SJCRH30 (cell line): ENCODE measurements at regions not wholly inside any gene's neighbourhood (a gene's known extent, or its start where the extent isn't known, plus 50 kb on each side); places are given as distances from the start of the nearest gene placed in this dataset.
A peak's percentile ranks its signal among the peaks of the same experiment; 100 is the strongest.

Experiments
- DNase-seq, 2 experiments: peaks; one replicate each; pipeline ENCODE4 v3.0.0-alpha.2; 2015 to 2020
- H3K27ac ChIP-seq: fragments of 250-450 bp; sonication (Bioruptor Pico); 2 replicates; pipeline ENCODE4 v1.5.1; 2020; ENCODE audit warnings: mild to moderate bottlenecking, moderate library complexity
- H3K27me3 ChIP-seq: fragments of 250-450 bp; sonication (Bioruptor Pico); 2 replicates; pipeline ENCODE4 v1.5.1; 2020; ENCODE audit warnings: mild to moderate bottlenecking, moderate library complexity
- H3K36me3 ChIP-seq: fragments of 250-450 bp; sonication (Bioruptor Pico); 2 replicates; pipeline ENCODE4 v1.5.1; 2020; ENCODE audit warnings: mild to moderate bottlenecking, moderate library complexity
- H3K4me1 ChIP-seq: fragments of 250-450 bp; sonication (Bioruptor Pico); 2 replicates; pipeline ENCODE4 v1.5.1; 2020; ENCODE audit warnings: mild to moderate bottlenecking, moderate library complexity
- H3K4me3 ChIP-seq: fragments of 250-450 bp; sonication (Bioruptor Pico); 2 replicates; pipeline ENCODE4 v1.5.1; 2020; ENCODE audit warnings: mild to moderate bottlenecking, moderate library complexity
- H3K9me3 ChIP-seq: fragments of 250-450 bp; sonication (Bioruptor Pico); replicated peaks from 2 replicates; pipeline ENCODE4 v1.5.1; 2020; ENCODE audit warnings: mild to moderate bottlenecking, moderate library complexity

DNA sequence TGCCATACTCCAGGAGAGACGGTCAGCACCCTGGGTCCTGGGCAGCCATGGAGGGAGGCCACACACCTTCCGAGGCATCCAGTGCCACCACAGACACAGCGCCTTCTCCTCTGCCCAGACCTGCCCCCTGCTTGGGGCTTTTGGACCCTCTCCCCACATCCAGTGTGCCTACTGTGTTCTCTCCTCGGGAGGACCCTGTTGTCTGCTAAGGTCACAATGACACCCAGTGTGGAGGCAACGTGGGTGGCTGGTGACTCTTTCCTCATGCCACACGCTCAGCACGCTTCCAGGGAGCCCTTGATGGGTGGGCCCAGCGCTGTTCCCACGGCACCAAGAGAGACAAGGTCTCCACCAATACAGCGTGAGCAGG is 251.9 kb downstream of the EIPR1 start:
- H3K4me1 ChIP-seq, result peaks cover 43% of the 10 kb centered on the region
- no peaks in the 10 kb centered on the region for H3K36me3 ChIP-seq
- DNase-seq, result peak; percentile 62 to 75
- H3K9me3 ChIP-seq, result no peaks in the 10 kb centered on the region
- H3K4me3 ChIP-seq, result peak overlapping the region; percentile 52
- peak overlapping the region; percentile 92 for H3K27ac ChIP-seq
- H3K27me3 ChIP-seq, result no peaks in the 10 kb centered on the region

DNA sequence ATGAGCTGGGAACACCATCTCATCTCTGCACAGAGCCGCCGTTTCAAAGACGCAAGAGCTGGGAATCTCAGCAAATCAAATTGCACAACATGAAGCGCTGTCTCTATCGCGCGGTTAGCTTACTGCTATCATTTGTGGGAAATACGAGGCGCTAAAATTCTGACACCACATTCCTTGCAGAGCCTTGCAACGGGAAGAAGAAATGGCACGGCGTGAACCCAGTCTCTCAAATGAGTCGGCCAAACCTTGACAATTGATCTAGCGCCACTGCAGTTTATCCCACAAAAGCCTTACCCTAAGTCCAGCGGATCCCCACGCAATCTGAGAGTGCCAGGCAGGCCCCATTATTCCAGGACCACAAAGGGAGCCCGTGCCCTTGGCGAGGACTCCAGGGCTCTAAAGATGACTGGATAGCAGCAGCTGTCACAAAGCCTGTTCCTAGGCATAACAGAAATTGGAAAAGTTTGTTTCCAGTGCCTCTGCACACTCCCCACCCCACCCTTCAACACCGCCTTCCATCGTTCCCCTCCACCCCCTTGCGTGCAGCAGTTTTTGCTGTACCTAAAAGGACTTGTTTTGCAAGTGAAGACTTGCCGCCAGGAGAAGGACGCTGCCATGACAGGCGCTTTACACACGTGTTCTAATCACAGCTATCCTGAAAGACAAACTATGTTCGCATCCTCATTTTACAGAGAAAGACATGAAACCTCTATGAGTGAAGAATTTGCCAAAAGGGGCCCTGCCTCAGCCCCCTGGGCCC is 252.4 kb downstream of the EIPR1 start:
- Histone ChIP-seq H3K9me3 (no peaks in the 10 kb centered on the region), H3K36me3 (no peaks in the 10 kb centered on the region), H3K27me3 (no peaks in the 10 kb centered on the region), H3K27ac (peak overlapping the region; percentile 92), H3K4me1 (peaks cover 38% of the 10 kb centered on the region), H3K4me3 (peak overlapping the region; percentile 52)
- peak; percentile 91 to 96 for DNase-seq

GRCh38 chr2:3122525-3122924 is 255.1 kb downstream of the EIPR1 start:
- no peaks in the 10 kb centered on the region for H3K36me3 ChIP-seq
- no peak overlapping the region for H3K27ac ChIP-seq
- no peak for DNase-seq
- peaks cover 16% of the 10 kb centered on the region for H3K4me1 ChIP-seq
- no peaks in the 10 kb centered on the region for H3K27me3 ChIP-seq
- H3K9me3 ChIP-seq, result no peaks in the 10 kb centered on the region
- no peak overlapping the region for H3K4me3 ChIP-seq

DNA sequence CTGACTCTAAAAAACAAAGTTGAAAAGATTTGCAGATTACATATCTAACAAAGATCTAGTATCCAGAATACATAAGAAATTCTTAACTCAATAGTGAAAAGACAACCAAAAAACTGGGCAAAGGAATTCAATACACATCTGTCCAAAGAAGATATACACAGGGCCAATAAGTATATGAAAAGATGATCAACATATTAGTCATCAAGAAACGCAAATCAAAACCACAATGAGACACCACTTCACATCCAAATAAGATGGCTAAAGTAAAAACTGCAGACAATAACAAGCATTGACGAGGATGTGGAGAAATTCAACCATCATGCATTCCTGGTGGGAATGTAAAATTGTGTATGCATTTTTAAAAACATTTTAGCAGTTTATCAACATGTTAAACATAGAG is 256.0 kb downstream of the EIPR1 start:
- H3K4me3 ChIP-seq, result no peak overlapping the region
- no peaks in the 10 kb centered on the region for H3K27me3 ChIP-seq
- no peak for DNase-seq
- peaks cover 12% of the 10 kb centered on the region for H3K4me1 ChIP-seq
- no peaks in the 10 kb centered on the region for H3K9me3 ChIP-seq
- no peak overlapping the region for H3K27ac ChIP-seq
- H3K36me3 ChIP-seq, result no peaks in the 10 kb centered on the region

- Histone ChIP-seq H3K36me3 (no peaks in the 10 kb centered on the region), H3K4me3 (no peak overlapping the region), H3K27ac (no peak overlapping the region), H3K4me1 (peaks cover 23% of the 10 kb centered on the region), H3K9me3 (no peaks in the 10 kb centered on the region), H3K27me3 (no peaks in the 10 kb centered on the region)
- DNase-seq, result no peak
These were observed 259.9 kb downstream of the EIPR1 start for GRCh38 chr2:3117650-3118216.

- Histone ChIP-seq H3K4me1 (peaks cover 23% of the 10 kb centered on the region), H3K27ac (no peak overlapping the region), H3K27me3 (no peaks in the 10 kb centered on the region), H3K9me3 (no peaks in the 10 kb centered on the region), H3K36me3 (no peaks in the 10 kb centered on the region), H3K4me3 (no peak overlapping the region)
- DNase-seq, result no peak
These were observed 261.2 kb downstream of the EIPR1 start for GRCh38 chr2:3116371-3116770.

DNA sequence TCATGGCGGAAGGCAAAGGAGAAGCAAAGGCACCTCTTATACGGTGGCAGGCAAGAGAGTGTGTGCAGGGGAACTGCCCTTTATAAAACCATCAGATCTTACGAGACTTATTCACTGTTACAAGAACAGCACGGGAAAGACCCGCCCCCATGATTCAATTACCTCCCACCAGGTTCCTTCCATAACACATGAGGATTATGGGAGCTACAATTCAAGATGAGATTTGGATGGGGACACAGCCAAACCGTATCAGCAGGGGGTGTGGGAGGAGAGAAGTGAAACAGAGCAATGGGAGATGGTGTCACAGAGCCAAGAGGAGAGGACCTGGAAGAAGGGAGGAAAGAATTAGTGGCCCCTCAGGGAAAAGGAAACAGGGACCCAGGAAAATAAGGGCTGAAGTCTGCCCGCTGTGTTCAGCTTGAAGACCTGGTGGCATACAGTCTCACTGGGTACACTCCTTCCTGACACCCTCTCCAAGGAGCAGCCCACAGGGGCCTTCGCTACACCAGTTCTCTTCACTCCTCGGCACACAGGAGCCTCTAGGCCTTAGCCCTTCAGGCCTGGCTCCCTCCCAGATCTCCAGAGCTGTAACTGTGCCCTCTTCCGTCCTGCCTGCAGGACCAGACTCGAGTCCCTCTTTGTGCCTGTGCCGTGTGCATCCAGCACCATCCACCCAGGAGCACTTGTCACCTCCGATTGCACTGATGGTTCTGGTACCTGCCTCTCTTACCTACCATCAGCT is 262.1 kb downstream of the EIPR1 start:
- no peak overlapping the region for H3K4me3 ChIP-seq
- peaks cover 23% of the 10 kb centered on the region for H3K4me1 ChIP-seq
- no peaks in the 10 kb centered on the region for H3K36me3 ChIP-seq
- H3K27ac ChIP-seq, result peak overlapping the region; percentile 65
- no peak for DNase-seq
- no peaks in the 10 kb centered on the region for H3K27me3 ChIP-seq
- peaks cover 4% of the 10 kb centered on the region for H3K9me3 ChIP-seq

- H3K27ac ChIP-seq, result peak overlapping the region; percentile 65
- H3K4me1 ChIP-seq, result peaks cover 23% of the 10 kb centered on the region
- DNase-seq, result peak; percentile 52 to 79
- no peaks in the 10 kb centered on the region for H3K36me3 ChIP-seq
- H3K4me3 ChIP-seq, result peak overlapping the region; percentile 5
- H3K27me3 ChIP-seq, result no peaks in the 10 kb centered on the region
- H3K9me3 ChIP-seq, result peaks cover 8% of the 10 kb centered on the region
These were observed 263.0 kb downstream of the EIPR1 start for GRCh38 chr2:3114406-3115185.

GRCh38 chr2:3113769-3114168 is 263.8 kb downstream of the EIPR1 start:
- H3K4me3 ChIP-seq, result no peak overlapping the region
- H3K27me3 ChIP-seq, result no peaks in the 10 kb centered on the region
- H3K36me3 ChIP-seq, result no peaks in the 10 kb centered on the region
- peak; percentile 68 to 80 for DNase-seq
- H3K4me1 ChIP-seq, result peaks cover 23% of the 10 kb centered on the region
- peak overlapping the region; percentile 65 for H3K27ac ChIP-seq
- peaks cover 8% of the 10 kb centered on the region for H3K9me3 ChIP-seq

DNA sequence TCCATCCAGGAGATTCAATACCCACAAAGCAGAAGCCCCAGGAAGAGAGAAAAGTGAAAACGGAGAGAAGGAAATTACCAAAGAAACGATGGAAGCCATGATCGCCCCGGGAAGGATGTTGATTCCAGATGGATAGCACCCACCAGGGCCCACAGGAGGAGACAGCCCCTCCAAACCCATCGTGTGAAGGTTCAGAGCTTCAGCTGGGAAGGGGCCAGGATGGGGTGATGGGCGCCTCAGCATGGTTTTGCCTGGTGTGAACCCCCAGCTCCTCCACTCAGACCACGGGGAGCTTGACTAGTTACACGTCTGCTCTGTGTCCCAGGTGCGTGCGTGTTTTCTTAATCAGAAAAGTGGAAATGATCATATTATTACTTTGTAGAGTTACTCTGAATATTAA is 264.5 kb downstream of the EIPR1 start:
- H3K27ac ChIP-seq, result no peak overlapping the region; the same call in 1 of the 2 replicates
- H3K9me3 ChIP-seq, result peaks cover 8% of the 10 kb centered on the region
- no peaks in the 10 kb centered on the region for H3K27me3 ChIP-seq
- no peaks in the 10 kb centered on the region for H3K36me3 ChIP-seq
- H3K4me3 ChIP-seq, result no peak overlapping the region
- no peak for DNase-seq
- peaks cover 23% of the 10 kb centered on the region for H3K4me1 ChIP-seq

GRCh38 chr2:3112553-3112952 is 265.1 kb downstream of the EIPR1 start:
- no peak for DNase-seq
- H3K36me3 ChIP-seq, result no peaks in the 10 kb centered on the region
- H3K4me3 ChIP-seq, result no peak overlapping the region
- H3K27me3 ChIP-seq, result no peaks in the 10 kb centered on the region
- H3K27ac ChIP-seq, result no peak overlapping the region
- H3K4me1 ChIP-seq, result peaks cover 23% of the 10 kb centered on the region
- H3K9me3 ChIP-seq, result peaks cover 8% of the 10 kb centered on the region

DNA sequence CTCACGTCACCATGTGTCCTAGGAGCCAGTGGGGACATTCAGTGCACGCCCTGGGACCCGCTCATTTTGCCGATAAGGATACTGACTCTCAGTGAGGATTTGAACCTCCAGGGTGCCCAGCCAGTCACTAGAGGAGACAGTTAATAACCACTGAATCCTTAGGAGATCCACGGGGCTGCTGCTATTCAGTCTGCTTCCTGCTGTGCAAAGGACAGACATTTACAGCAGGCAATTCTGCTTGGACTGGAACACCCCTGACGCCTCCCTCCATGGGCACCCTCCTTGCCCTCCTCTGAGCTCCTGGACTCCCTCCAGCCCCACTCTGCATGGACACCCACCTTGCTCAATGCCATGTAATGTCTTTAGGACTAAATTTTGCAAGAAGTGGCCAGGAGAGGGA is 265.5 kb downstream of the EIPR1 start:
- H3K9me3 ChIP-seq, result peaks cover 8% of the 10 kb centered on the region
- H3K27me3 ChIP-seq, result no peaks in the 10 kb centered on the region
- no peak overlapping the region for H3K27ac ChIP-seq
- DNase-seq, result no peak
- peaks cover 23% of the 10 kb centered on the region for H3K4me1 ChIP-seq
- H3K4me3 ChIP-seq, result no peak overlapping the region
- no peaks in the 10 kb centered on the region for H3K36me3 ChIP-seq

DNA sequence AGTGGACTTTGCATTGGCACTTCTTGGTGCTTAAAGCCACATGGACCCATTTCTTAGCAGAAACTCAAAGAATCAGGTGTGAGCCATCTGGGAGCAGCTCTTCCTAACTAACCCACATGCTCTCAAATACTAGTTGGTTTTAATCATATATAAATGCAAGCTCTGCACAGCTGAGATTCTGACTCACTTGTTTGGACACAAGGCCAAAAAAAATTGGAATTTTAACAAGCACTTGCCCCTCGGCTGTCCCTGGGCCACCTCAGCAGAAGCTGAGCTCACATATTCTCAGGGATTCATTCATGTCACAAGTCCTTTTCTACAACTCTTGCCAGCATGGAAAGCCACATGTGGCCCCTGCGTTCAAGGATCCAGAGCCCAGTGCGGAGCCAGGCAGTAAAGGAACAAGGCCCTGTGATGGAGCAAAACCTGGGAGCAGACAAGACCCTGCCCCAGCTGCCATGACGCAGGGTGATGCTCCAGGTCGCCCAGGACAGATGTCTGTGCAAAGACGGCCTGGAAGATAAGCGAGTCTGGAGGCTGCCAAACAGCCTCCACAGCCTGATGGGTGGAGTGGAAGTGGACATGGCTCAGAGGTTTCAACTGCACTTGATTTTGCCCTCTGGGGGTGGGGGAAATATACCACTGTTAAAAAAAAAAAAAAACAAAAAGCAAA is 266.5 kb downstream of the EIPR1 start:
- Histone ChIP-seq H3K36me3 (no peaks in the 10 kb centered on the region), H3K4me3 (no peak overlapping the region), H3K27ac (no peak overlapping the region), H3K9me3 (peaks cover 8% of the 10 kb centered on the region), H3K27me3 (no peaks in the 10 kb centered on the region), H3K4me1 (peaks cover 23% of the 10 kb centered on the region)
- DNase-seq, result no peak

DNA sequence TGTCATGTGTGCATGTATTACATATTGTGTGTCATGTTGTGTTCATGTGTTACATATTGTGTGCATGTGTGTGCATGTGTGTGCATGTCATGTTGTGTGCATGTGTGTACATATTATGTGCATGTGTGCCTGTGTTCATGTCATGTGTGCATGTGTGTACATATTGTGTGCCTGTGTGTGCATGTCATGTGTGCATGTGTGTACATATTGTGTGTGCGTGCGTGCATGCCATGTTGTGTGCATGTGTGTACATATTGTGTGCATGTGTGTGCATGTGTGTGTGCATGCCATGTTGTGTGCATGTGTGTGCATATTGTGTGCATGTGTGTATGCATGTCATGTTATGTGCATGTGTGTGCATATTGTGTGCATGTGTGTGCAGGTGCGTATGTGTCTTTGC is 267.1 kb downstream of the EIPR1 start:
- Histone ChIP-seq H3K4me3 (no peak overlapping the region), H3K9me3 (peaks cover 8% of the 10 kb centered on the region), H3K27me3 (no peaks in the 10 kb centered on the region), H3K36me3 (no peaks in the 10 kb centered on the region), H3K4me1 (peaks cover 26% of the 10 kb centered on the region), H3K27ac (no peak overlapping the region)
- no peak for DNase-seq
